CD8-positive, alpha-beta memory T cell (primary cell): ENCODE measurements at regions not wholly inside any gene's neighbourhood (a gene's known extent, or its start where the extent isn't known, plus 50 kb on each side); places are given as distances from the start of the nearest gene placed in this dataset.

ENCODE experiments used
- CTCF ChIA-PET: fragments of 350-600 bp; sonication (Branson Sonifier 250); formaldehyde crosslinking; loops from one replicate; lab custom pipeline; 2021; ENCODE audit warnings: antibody characterized with exemption; lab: Charles Lee
- POLR2A ChIA-PET: fragments of 350-600 bp; sonication (Branson Sonifier 250); formaldehyde crosslinking; loops from one replicate; lab custom pipeline; 2021; ENCODE audit warnings: antibody characterized with exemption; lab: Charles Lee
- DNase-seq, 5 donors: peaks; one replicate each; pipeline versions ENCODE4 v3.0.0 to v3.0.0-alpha.2; 2020 to 2022; ENCODE audit warnings: mixed read lengths in 1 of 5
- H3K27ac ChIP-seq: one replicate; pipeline ENCODE4 v1.7.0; 2013; ENCODE audit warnings: low read depth, mild to moderate bottlenecking, low read length, moderate library complexity
- H3K27me3 ChIP-seq: 2 replicates; pipeline ENCODE4 v1.7.0; 2013; ENCODE audit warnings: low read length, mild to moderate bottlenecking; ENCODE audit not compliant: insufficient read depth, poor library complexity, severe bottlenecking
- H3K36me3 ChIP-seq: 2 replicates; pipeline ENCODE4 v1.7.0; 2013; ENCODE audit warnings: mild to moderate bottlenecking, low read length, moderate library complexity; ENCODE audit not compliant: insufficient read depth
- H3K4me1 ChIP-seq: 2 replicates; pipeline ENCODE4 v1.7.0; 2013; ENCODE audit warnings: mild to moderate bottlenecking, low read length, moderate library complexity; ENCODE audit not compliant: insufficient read depth
- H3K4me3 ChIP-seq: 2 replicates; pipeline ENCODE4 v1.7.0; 2013; ENCODE audit warnings: mild to moderate bottlenecking, low read length
- H3K9me3 ChIP-seq: 2 replicates; pipeline ENCODE4 v1.7.0; 2013; ENCODE audit warnings: mild to moderate bottlenecking, low read length
- H3K27ac Mint-ChIP-seq, 8 donors: one replicate each; pipeline ENCODE4 v1.8.0; 2020 to 2021; ENCODE audit warnings: mixed read lengths in 8 of 8, mild to moderate bottlenecking in 6 of 8, inconsistent platforms in 3 of 8, moderate library complexity in 3 of 8
- H3K27me3 Mint-ChIP-seq, 2 donors: one replicate each; pipeline ENCODE4 v1.8.0; 2020 to 2021; ENCODE audit warnings: mixed read lengths in 2 of 2, mild to moderate bottlenecking in 1 of 2, moderate library complexity in 1 of 2
- H3K36me3 Mint-ChIP-seq, 3 donors: one replicate each; pipeline ENCODE4 v1.8.0; 2020 to 2021; ENCODE audit warnings: mixed read lengths in 3 of 3, inconsistent platforms in 1 of 3, mild to moderate bottlenecking in 1 of 3
- H3K4me1 Mint-ChIP-seq, 3 donors: one replicate each; pipeline ENCODE4 v1.8.0; 2020 to 2021; ENCODE audit warnings: mixed read lengths in 3 of 3, inconsistent platforms in 1 of 3, mild to moderate bottlenecking in 1 of 3
- H3K4me3 Mint-ChIP-seq, 7 donors: one replicate each; pipeline ENCODE4 v1.8.0; 2020 to 2021; ENCODE audit warnings: mixed read lengths in 7 of 7, mild to moderate bottlenecking in 6 of 7, moderate library complexity in 4 of 7, inconsistent platforms in 2 of 7
- H3K9me3 Mint-ChIP-seq, 5 donors: one replicate each; pipeline ENCODE4 v1.8.0; 2020 to 2022; ENCODE audit warnings: mixed read lengths in 5 of 5, mild to moderate bottlenecking in 3 of 5, moderate library complexity in 2 of 5, inconsistent platforms in 1 of 5

DNA sequence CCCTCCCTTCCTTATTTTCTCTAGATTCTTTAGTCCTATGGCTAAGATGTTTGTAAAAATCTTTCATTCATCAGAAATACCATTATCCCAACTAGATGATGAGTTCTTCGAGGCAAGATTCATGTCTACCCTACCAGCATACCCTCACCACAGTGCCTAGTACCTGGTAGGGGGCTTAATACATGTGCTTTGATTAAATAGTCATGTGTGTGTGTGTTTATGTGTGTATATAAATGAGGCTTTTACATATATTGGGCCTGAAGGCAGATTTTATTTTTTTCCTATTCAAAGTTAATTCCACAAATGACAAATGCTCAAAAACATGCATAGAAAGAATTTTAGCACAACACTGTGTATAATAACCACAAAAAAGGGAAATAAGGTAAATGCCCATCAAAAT is 193.0 kb upstream of the IRX3 start:
- H3K36me3 ChIP-seq = no peaks in the 10 kb centered on the region
- ChIA-PET CTCF (no interaction called here), POLR2A (no interaction called here)
- Mint-ChIP-seq H3K4me1 (no peaks in the 10 kb centered on the region), H3K27me3 (no peaks in the 10 kb centered on the region), H3K9me3 (peaks cover 0 to 10% (median 3%) of the 10 kb centered on the region in 5 donors), H3K27ac (no peak overlapping the region), H3K4me3 (no peak overlapping the region), H3K36me3 (no peaks in the 10 kb centered on the region)
- H3K27me3 ChIP-seq = no peaks in the 10 kb centered on the region
- H3K9me3 ChIP-seq = no peaks in the 10 kb centered on the region
- H3K4me1 ChIP-seq = no peaks in the 10 kb centered on the region
- no peak for DNase-seq
- no peak overlapping the region for H3K4me3 ChIP-seq
- no peak overlapping the region for H3K27ac ChIP-seq

DNA sequence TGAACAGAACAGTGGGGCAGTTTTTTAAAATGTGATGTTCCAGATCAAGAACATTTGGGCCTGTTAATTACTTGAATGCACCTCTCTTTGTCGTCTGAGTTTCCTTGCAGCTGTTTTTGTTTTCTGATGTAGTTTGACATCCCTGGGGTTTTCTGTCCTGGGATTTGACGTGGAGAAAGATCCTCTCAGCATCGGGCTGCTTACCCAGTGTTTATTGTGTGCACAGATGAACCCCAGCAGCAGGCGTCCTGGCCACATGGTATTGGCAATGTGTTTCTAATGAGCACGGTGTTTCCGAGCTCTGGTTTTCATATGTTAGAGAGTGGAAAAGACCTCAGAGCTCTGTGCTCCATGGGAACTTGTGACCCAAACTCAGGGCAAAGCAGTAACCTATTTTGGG is 191.1 kb upstream of the IRX3 start:
- ChIA-PET POLR2A (no interaction called here), CTCF (no interaction called here)
- Mint-ChIP-seq H3K36me3 (no peaks in the 10 kb centered on the region), H3K9me3 (peaks cover 0 to 10% (median 2%) of the 10 kb centered on the region in 5 donors), H3K27me3 (no peaks in the 10 kb centered on the region), H3K4me3 (no peak overlapping the region), H3K4me1 (no peaks in the 10 kb centered on the region), H3K27ac (no peak overlapping the region)
- Histone ChIP-seq H3K27ac (no peak overlapping the region), H3K27me3 (no peaks in the 10 kb centered on the region), H3K36me3 (no peaks in the 10 kb centered on the region), H3K9me3 (no peaks in the 10 kb centered on the region), H3K4me1 (no peaks in the 10 kb centered on the region), H3K4me3 (no peak overlapping the region)
- DNase-seq = no peak

DNA sequence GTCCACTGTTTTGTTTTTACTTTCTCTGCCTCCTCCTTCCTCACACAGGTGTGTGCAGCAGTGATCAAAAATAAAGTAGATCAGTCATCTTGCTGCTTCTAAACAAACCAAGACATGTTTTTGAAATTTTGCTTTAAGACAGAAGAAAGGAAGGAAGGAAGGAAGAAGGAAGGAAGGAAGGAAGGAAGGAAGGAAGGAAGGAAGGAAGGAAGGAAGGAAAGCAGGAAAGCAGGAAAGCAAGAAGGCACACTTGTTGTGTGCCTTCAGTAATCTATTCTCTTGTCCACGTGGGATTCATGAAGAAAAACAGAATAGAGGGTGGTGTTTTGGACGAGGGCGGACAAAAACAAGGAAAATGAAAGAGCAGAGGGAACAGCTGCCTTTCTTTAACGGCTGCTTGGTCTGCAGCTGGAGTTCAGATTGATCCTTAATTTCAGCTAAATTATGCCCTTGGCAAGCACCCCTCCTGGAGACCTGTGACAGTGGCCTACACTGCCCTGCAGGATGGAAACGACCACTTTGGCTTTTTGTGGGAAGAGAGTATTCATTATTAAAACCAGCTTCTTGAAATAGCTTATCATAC is 188.5 kb upstream of the IRX3 start:
- H3K36me3 Mint-ChIP-seq = no peaks in the 10 kb centered on the region
- no peak overlapping the region for H3K4me3 ChIP-seq
- H3K4me3 Mint-ChIP-seq = peak overlapping the region in 1 of 7 donors; percentile 45
- ChIA-PET CTCF (no interaction called here), POLR2A (no interaction called here)
- H3K4me1 Mint-ChIP-seq = no peaks in the 10 kb centered on the region
- no peaks in the 10 kb centered on the region for H3K27me3 ChIP-seq
- H3K4me1 ChIP-seq = no peaks in the 10 kb centered on the region
- H3K9me3 Mint-ChIP-seq = peaks cover 0 to 10% (median 0%) of the 10 kb centered on the region in 5 donors
- H3K27ac ChIP-seq = no peak overlapping the region
- no peak for DNase-seq
- peaks cover 0 to under 1% of the 10 kb centered on the region in 2 donors for H3K27me3 Mint-ChIP-seq
- H3K27ac Mint-ChIP-seq = no peak overlapping the region
- H3K36me3 ChIP-seq = no peaks in the 10 kb centered on the region
- H3K9me3 ChIP-seq = no peaks in the 10 kb centered on the region

DNA sequence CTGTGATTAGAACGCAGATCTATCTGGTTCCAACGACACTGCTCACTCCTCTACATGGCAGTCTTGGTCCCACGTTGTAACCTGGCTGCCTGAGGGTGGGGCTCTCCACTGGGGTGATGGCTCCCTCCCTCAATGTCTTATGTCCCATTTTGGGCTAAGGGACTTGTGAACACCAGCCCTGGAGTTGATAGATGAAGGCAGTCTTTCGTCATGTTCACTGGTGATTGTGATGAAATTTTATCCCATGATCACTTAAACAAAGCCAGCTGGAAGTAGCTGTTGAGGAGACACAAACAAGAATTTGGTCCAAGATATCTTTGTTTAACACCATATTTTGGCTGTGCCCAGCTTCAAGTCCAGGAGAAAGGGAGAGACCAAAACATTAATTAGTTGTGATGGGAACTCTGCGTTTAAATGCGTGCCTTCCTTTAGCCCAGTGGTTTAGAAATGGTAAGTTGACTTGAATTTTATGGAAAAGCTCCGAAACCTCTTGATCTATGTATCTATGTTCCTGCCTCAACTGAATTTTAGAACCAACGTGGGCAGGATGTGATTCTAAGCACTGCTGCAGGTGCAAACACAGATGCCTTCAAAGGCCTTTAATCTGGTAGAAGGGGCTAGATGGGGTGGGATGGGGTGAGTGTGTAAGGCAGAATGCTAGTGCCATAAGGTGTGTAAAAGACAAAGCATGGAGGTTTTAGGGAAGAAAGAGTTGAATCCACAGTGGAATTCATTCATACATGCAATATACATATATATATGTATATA is 186.8 kb upstream of the IRX3 start:
- DNase-seq = no peak
- no peaks in the 10 kb centered on the region for H3K9me3 ChIP-seq
- no peak overlapping the region for H3K4me3 ChIP-seq
- no peaks in the 10 kb centered on the region for H3K36me3 ChIP-seq
- no peak overlapping the region for H3K27ac Mint-ChIP-seq
- no peaks in the 10 kb centered on the region for H3K36me3 Mint-ChIP-seq
- H3K4me3 Mint-ChIP-seq = no peak overlapping the region
- ChIA-PET CTCF (no interaction called here), POLR2A (no interaction called here)
- no peaks in the 10 kb centered on the region for H3K4me1 ChIP-seq
- peaks cover 0 to 3% of the 10 kb centered on the region in 2 donors for H3K27me3 Mint-ChIP-seq
- H3K27me3 ChIP-seq = no peaks in the 10 kb centered on the region
- H3K4me1 Mint-ChIP-seq = no peaks in the 10 kb centered on the region
- H3K9me3 Mint-ChIP-seq = peaks cover 0 to 10% (median 0%) of the 10 kb centered on the region in 5 donors
- no peak overlapping the region for H3K27ac ChIP-seq

DNA sequence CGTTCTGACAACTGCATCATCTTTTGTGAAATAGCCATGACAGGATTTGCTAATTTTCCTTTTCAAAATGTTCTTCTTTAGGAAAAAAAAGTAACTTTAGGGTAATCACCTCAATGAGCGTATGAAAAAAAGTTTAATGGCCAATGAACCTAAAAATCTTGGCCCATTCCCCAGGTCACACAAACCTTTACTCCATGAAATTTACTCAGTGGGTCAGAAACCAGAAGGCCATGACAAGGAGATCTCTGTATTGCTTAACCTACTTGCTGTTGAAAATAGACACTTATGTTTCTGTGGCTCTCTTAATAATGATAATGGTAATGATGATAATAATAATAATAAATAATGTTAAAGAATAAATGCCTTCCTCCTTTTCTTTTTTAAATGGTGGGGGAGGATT is 180.8 kb upstream of the IRX3 start:
- H3K4me1 Mint-ChIP-seq = no peaks in the 10 kb centered on the region
- no peak overlapping the region for H3K4me3 Mint-ChIP-seq
- DNase-seq = no peak
- no peaks in the 10 kb centered on the region for H3K36me3 Mint-ChIP-seq
- CTCF ChIA-PET = no interaction called here
- Histone ChIP-seq H3K9me3 (no peaks in the 10 kb centered on the region), H3K36me3 (no peaks in the 10 kb centered on the region), H3K27me3 (no peaks in the 10 kb centered on the region), H3K4me1 (no peaks in the 10 kb centered on the region), H3K4me3 (no peak overlapping the region), H3K27ac (no peak overlapping the region)
- H3K27ac Mint-ChIP-seq = no peak overlapping the region
- POLR2A ChIA-PET = no interaction called here
- H3K27me3 Mint-ChIP-seq = peaks cover 0 to 3% of the 10 kb centered on the region in 2 donors
- H3K9me3 Mint-ChIP-seq = peaks cover 8 to 18% (median 11%) of the 10 kb centered on the region in 5 donors

DNA sequence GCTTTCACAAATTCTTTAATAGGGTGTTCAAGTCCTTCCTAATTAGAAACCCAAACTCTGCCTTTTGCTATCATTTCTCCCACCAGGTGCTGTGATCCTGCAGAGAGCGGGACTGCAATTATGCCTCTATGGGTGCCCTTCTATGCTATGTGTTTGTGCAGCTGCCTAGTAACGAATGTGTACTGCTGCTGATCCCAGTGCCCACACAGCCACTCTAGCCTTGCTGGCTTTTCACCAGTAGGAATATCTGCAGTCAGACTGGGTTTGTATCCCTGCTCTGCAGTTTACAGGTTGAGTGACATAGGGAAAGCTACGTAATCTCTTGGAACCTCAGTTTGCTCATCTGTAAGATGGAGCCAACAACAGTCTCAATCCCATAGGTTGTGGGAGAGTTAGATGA is 179.6 kb upstream of the IRX3 start:
- H3K9me3 Mint-ChIP-seq = peaks cover 8 to 18% (median 10%) of the 10 kb centered on the region in 5 donors
- no peaks in the 10 kb centered on the region for H3K36me3 ChIP-seq
- no peaks in the 10 kb centered on the region for H3K4me1 ChIP-seq
- no peaks in the 10 kb centered on the region for H3K9me3 ChIP-seq
- no peaks in the 10 kb centered on the region for H3K27me3 ChIP-seq
- no peaks in the 10 kb centered on the region for H3K4me1 Mint-ChIP-seq
- ChIA-PET CTCF (interaction anchor here (0.5 kb wide), 1 partner anchor 993 kb away, joined by 3 read pairs; no protein-coding TSS in a partner anchor), POLR2A (no interaction called here)
- H3K4me3 ChIP-seq = no peak overlapping the region
- peaks cover 0 to 3% of the 10 kb centered on the region in 2 donors for H3K27me3 Mint-ChIP-seq
- no peak for DNase-seq
- H3K27ac ChIP-seq = no peak overlapping the region
- H3K27ac Mint-ChIP-seq = no peak overlapping the region
- H3K36me3 Mint-ChIP-seq = no peaks in the 10 kb centered on the region
- H3K4me3 Mint-ChIP-seq = no peak overlapping the region

DNA sequence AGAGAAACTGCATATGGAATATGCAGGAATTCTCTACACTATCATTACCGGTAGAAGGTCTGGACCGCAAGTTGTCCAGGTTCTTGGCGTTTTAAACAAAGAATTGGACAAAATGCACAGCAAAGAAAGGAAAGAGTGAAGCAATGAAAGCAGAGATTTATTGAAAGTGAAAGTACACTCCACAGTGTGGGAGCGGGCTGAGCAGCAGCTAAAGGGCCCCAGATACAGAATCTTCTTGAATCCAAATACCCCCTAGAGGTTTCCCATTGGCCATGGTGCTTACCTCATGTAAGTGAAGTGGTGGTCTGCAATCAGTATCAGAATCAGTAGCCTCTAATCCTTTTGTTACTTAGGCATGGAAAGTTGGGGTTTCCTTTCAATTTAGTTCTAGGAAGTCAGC is 178.5 kb upstream of the IRX3 start:
- no peak for DNase-seq
- H3K27me3 ChIP-seq = no peaks in the 10 kb centered on the region
- H3K27ac ChIP-seq = no peak overlapping the region
- Mint-ChIP-seq H3K9me3 (peaks cover 8 to 18% (median 10%) of the 10 kb centered on the region in 5 donors), H3K4me3 (no peak overlapping the region), H3K27ac (no peak overlapping the region), H3K4me1 (no peaks in the 10 kb centered on the region), H3K36me3 (no peaks in the 10 kb centered on the region), H3K27me3 (peaks cover 0 to 5% of the 10 kb centered on the region in 2 donors)
- H3K4me1 ChIP-seq = no peaks in the 10 kb centered on the region
- H3K9me3 ChIP-seq = no peaks in the 10 kb centered on the region
- H3K36me3 ChIP-seq = no peaks in the 10 kb centered on the region
- no peak overlapping the region for H3K4me3 ChIP-seq
- CTCF ChIA-PET = no interaction called here
- POLR2A ChIA-PET = no interaction called here

DNA sequence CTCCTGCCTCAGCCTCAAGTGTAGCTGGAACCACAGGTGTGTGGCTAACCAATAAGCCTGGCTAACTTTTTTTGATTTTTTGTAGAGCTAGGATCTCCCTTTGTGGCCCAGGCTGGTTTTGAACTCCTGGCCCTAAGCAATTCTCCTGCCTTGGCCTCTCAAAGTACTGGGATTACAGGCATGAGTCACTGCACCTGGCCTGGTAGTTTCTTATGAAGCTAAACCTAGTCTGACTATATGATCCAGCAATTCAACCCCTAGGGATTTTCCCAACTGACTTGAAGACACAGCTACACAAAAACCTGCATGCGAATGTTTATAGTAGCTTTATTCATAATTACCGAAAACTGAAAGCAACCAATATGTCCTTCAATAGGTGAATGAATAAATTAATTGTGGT is 176.2 kb upstream of the IRX3 start:
- Mint-ChIP-seq H3K27ac (no peak overlapping the region), H3K4me1 (no peaks in the 10 kb centered on the region), H3K27me3 (peaks cover 0 to 3% of the 10 kb centered on the region in 2 donors), H3K4me3 (no peak overlapping the region), H3K9me3 (peaks cover 8 to 18% (median 10%) of the 10 kb centered on the region in 5 donors), H3K36me3 (no peaks in the 10 kb centered on the region)
- H3K4me3 ChIP-seq = no peak overlapping the region
- CTCF ChIA-PET = no interaction called here
- H3K9me3 ChIP-seq = no peaks in the 10 kb centered on the region
- H3K4me1 ChIP-seq = no peaks in the 10 kb centered on the region
- POLR2A ChIA-PET = no interaction called here
- DNase-seq = no peak
- no peak overlapping the region for H3K27ac ChIP-seq
- no peaks in the 10 kb centered on the region for H3K27me3 ChIP-seq
- H3K36me3 ChIP-seq = no peaks in the 10 kb centered on the region
